WERI-Rb-1 (cell line): ENCODE measurements at regions not wholly inside any gene's neighbourhood (a gene's known extent, or its start where the extent isn't known, plus 50 kb on each side); places are given as distances from the start of the nearest gene placed in this dataset.

Experiments used
- DNase-seq: peaks from one replicate; pipeline ENCODE4 v3.0.0-alpha.2; 2020
- H3K27ac ChIP-seq: fragments of 250-450 bp; sonication (Bioruptor Pico); 2 replicates; pipeline ENCODE4 v1.5.1; 2020; ENCODE audit warnings: mild to moderate bottlenecking, moderate library complexity
- H3K27me3 ChIP-seq: fragments of 250-450 bp; sonication (Bioruptor Pico); 2 replicates; pipeline ENCODE4 v1.5.1; 2021; ENCODE audit warnings: mild to moderate bottlenecking, low read depth, moderate library complexity; ENCODE audit not compliant: insufficient read depth, severe bottlenecking
- H3K36me3 ChIP-seq: fragments of 250-450 bp; sonication (Bioruptor Pico); 2 replicates; pipeline ENCODE4 v1.5.1; 2020; ENCODE audit warnings: mild to moderate bottlenecking, moderate library complexity
- H3K4me3 ChIP-seq: 2 replicates; pipeline ENCODE4 v1.5.1; 2011; ENCODE audit warnings: low read depth, mild to moderate bottlenecking, control low read depth, low read length
- H3K9me3 ChIP-seq: fragments of 250-450 bp; sonication (Bioruptor Pico); 2 replicates; pipeline ENCODE4 v1.5.1; 2021; ENCODE audit warnings: mild to moderate bottlenecking, moderate library complexity; ENCODE audit not compliant: severe bottlenecking
- CTCF ChIP-seq: IDR thresholded peaks from 2 replicates; pipeline ENCODE4 v1.5.1; 2011; ENCODE audit warnings: low read depth, mild to moderate bottlenecking, control low read depth, inconsistent platforms, low read length

DNA sequence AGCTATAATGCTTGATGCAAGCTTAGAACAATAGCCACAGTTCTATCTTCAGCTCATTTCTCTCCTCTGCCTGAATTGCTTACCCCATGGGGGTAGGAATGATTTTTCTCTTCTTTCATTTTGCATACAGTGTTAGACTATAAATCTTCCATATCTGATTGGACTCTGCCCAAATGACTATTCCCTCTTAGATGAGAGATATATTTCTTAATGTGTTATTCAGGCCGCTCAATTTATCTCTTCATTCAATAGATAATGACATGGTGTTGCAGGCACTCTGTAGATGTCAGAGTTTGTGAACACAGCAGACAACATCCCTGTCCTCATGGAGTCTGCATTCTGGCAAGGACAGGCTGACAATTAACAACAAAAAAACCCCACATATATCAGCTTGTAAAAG is 443.7 kb upstream of the CELF4 start:
- TF ChIP-seq CTCF = no peak
- Histone ChIP-seq H3K36me3 (no peaks in the 10 kb centered on the region), H3K4me3 (no peak overlapping the region), H3K27me3 (no peaks in the 10 kb centered on the region), H3K9me3 (no peaks in the 10 kb centered on the region), H3K27ac (no peak overlapping the region)
- DNase-seq = no peak

GRCh38 chr18:38007676-38008330 is 442.2 kb upstream of the CELF4 start:
- no peaks in the 10 kb centered on the region for H3K9me3 ChIP-seq
- H3K27ac ChIP-seq = no peak overlapping the region
- no peak for TF ChIP-seq CTCF
- H3K27me3 ChIP-seq = no peaks in the 10 kb centered on the region
- no peak overlapping the region for H3K4me3 ChIP-seq
- no peaks in the 10 kb centered on the region for H3K36me3 ChIP-seq
- no peak for DNase-seq

- Histone ChIP-seq H3K27me3 (no peaks in the 10 kb centered on the region), H3K4me3 (no peak overlapping the region), H3K36me3 (no peaks in the 10 kb centered on the region), H3K27ac (no peak overlapping the region), H3K9me3 (no peaks in the 10 kb centered on the region)
- TF ChIP-seq CTCF = no peak
- no peak for DNase-seq
These were observed 441.4 kb upstream of the CELF4 start for GRCh38 chr18:38007026-38007425.

DNA sequence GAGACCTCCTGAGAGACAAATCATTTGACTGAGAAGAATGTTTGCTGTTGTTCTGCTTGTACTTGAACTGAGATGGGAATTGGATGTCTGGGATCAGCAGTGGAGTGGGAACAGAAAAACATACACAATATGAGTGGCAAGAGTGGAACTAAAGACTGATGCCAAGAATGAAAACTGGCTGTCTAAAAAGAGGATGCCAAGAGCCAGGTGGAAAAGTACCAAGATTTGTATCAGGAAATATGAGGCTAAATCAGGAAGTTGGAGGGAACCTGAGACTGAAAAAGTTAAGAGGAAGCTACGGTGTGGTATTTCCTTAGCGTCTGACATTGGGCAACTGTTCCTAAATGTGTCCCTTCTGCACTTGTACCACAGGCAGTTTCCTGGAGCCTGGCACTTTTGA is 440.9 kb upstream of the CELF4 start:
- Histone ChIP-seq H3K27me3 (no peaks in the 10 kb centered on the region), H3K4me3 (no peak overlapping the region), H3K36me3 (no peaks in the 10 kb centered on the region), H3K9me3 (no peaks in the 10 kb centered on the region), H3K27ac (no peak overlapping the region)
- DNase-seq = no peak
- TF ChIP-seq CTCF = no peak

DNA sequence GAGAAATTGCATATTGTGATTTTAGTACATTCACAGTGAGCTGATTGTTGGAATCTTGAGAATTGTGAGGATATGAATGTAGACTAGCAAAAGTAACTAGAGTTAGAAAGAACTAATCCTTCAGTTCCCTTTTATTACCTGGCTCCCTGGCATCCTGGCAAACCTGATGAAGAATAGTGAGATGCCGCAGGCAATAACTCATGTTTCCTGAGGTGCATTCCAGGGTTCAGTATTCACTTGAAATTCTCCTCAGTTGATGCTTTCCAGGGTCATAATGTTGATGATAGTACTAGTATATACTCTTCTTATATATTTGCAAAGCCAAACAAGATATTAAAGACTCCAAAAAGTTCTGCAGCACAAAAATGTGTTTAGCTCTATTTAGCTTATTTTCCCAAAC is 432.1 kb upstream of the CELF4 start:
- Histone ChIP-seq H3K27ac (no peak overlapping the region), H3K4me3 (no peak overlapping the region), H3K27me3 (no peaks in the 10 kb centered on the region), H3K36me3 (no peaks in the 10 kb centered on the region), H3K9me3 (no peaks in the 10 kb centered on the region)
- no peak for TF ChIP-seq CTCF
- DNase-seq = no peak

- H3K27me3 ChIP-seq = no peaks in the 10 kb centered on the region
- H3K36me3 ChIP-seq = no peaks in the 10 kb centered on the region
- H3K27ac ChIP-seq = no peak overlapping the region
- H3K4me3 ChIP-seq = no peak overlapping the region
- TF ChIP-seq CTCF = no peak
- no peak for DNase-seq
- H3K9me3 ChIP-seq = no peaks in the 10 kb centered on the region
These were observed 422.3 kb upstream of the CELF4 start for GRCh38 chr18:37987901-37988300.
